GM21528 (cell line): ENCODE measurements at regions not wholly inside any gene's neighbourhood (a gene's known extent, or its start where the extent isn't known, plus 50 kb on each side); places are given as distances from the start of the nearest gene placed in this dataset.

Experiments used
- ATAC-seq: cut with Tn5 transposase; IDR thresholded peaks from one replicate; pipeline ENCODE4 v1.9.1; 2021; ENCODE audit warnings: mild to moderate bottlenecking, moderate library complexity; ENCODE audit not compliant: unreplicated experiment, low FRiP score

- ATAC-seq: no peak
Measured at GRCh38 chr6:23183846-23184245, 614.5 kb downstream of the HDGFL1 start.

- ATAC-seq: no peak
Measured at GRCh38 chr6:23184351-23184750, 615.0 kb downstream of the HDGFL1 start.

GRCh38 chr6:23195487-23195886 is 626.1 kb downstream of the HDGFL1 start:
- ATAC-seq: no peak

- no peak for ATAC-seq
Measured at GRCh38 chr6:23199541-23199940, 630.2 kb downstream of the HDGFL1 start.

GRCh38 chr6:23200946-23201345 is 631.6 kb downstream of the HDGFL1 start:
- ATAC-seq: no peak

GRCh38 chr6:23202207-23202606 is 632.8 kb downstream of the HDGFL1 start:
- no peak for ATAC-seq

GRCh38 chr6:23212398-23212797 is 643.0 kb downstream of the HDGFL1 start:
- ATAC-seq: no peak

- no peak for ATAC-seq
Measured at GRCh38 chr6:23213193-23213592, 643.8 kb downstream of the HDGFL1 start.

- ATAC-seq: no peak
Measured at GRCh38 chr6:23213651-23214050, 644.3 kb downstream of the HDGFL1 start.

GRCh38 chr6:23218751-23219150 is 649.4 kb downstream of the HDGFL1 start:
- no peak for ATAC-seq

GRCh38 chr6:23222724-23223123 is 653.4 kb downstream of the HDGFL1 start:
- no peak for ATAC-seq

- ATAC-seq: no peak
Measured at GRCh38 chr6:23224540-23224939, 655.2 kb downstream of the HDGFL1 start.

GRCh38 chr6:23228439-23229024 is 659.2 kb downstream of the HDGFL1 start:
- no peak for ATAC-seq

GRCh38 chr6:23243854-23244253 is 674.5 kb downstream of the HDGFL1 start:
- no peak for ATAC-seq

GRCh38 chr6:23244300-23244699 is 674.9 kb downstream of the HDGFL1 start:
- ATAC-seq: no peak

GRCh38 chr6:23245572-23245971 is 676.2 kb downstream of the HDGFL1 start:
- ATAC-seq: no peak

- no peak for ATAC-seq
Measured at GRCh38 chr6:23246896-23247295, 677.5 kb downstream of the HDGFL1 start.

- no peak for ATAC-seq
Measured at GRCh38 chr6:23250556-23250955, 681.2 kb downstream of the HDGFL1 start.

GRCh38 chr6:23262864-23263263 is 693.5 kb downstream of the HDGFL1 start:
- ATAC-seq: no peak

- ATAC-seq: no peak
Measured at GRCh38 chr6:23265270-23265669, 695.9 kb downstream of the HDGFL1 start.

- ATAC-seq: no peak
Measured at GRCh38 chr6:23266536-23266935, 697.2 kb downstream of the HDGFL1 start.

- ATAC-seq: no peak
Measured at GRCh38 chr6:23267651-23268050, 698.3 kb downstream of the HDGFL1 start.

- ATAC-seq: no peak
Measured at GRCh38 chr6:23268348-23268747, 699.0 kb downstream of the HDGFL1 start.
